Liver (tissue), 8 donors: ENCODE measurements at regions not wholly inside any gene's neighbourhood (a gene's known extent, or its start where the extent isn't known, plus 50 kb on each side); places are given as distances from the start of the nearest gene placed in this dataset.

Experiments
- DNase-seq: peaks from one replicate; pipeline ENCODE4 v3.0.0-alpha.2; 2017; ENCODE audit warnings: low spot score
- H3K27ac ChIP-seq, 2 donors: one replicate each; pipeline ENCODE4 v1.7.0; 2013; ENCODE audit warnings: inconsistent platforms in 2 of 2, low read length in 2 of 2, control low read depth in 1 of 2, low read depth in 1 of 2, mild to moderate bottlenecking in 1 of 2
- H3K27me3 ChIP-seq, 4 donors: one replicate each; pipeline versions ENCODE4 v1.6.1 to v1.7.0; 2013; ENCODE audit warnings: low read length in 3 of 4, inconsistent platforms in 1 of 4, mild to moderate bottlenecking in 1 of 4, moderate library complexity in 1 of 4; ENCODE audit not compliant: control insufficient read depth in 4 of 4, insufficient read depth in 4 of 4
- H3K36me3 ChIP-seq, 4 donors: one replicate each; pipeline versions ENCODE4 v1.6.1 to v1.7.0; 2013; ENCODE audit warnings: low read length in 3 of 4, mild to moderate bottlenecking in 3 of 4, low read depth in 1 of 4, moderate library complexity in 1 of 4; ENCODE audit not compliant: control insufficient read depth in 4 of 4, insufficient read depth in 3 of 4
- H3K4me1 ChIP-seq, 4 donors: one replicate each; pipeline versions ENCODE4 v1.6.1 to v1.7.0; 2013; ENCODE audit warnings: low read length in 3 of 4, mild to moderate bottlenecking in 3 of 4, moderate library complexity in 1 of 4; ENCODE audit not compliant: control insufficient read depth in 4 of 4, insufficient read depth in 4 of 4
- H3K4me3 ChIP-seq, 3 donors: one replicate each; pipeline versions ENCODE4 v1.6.1 to v1.7.0; 2013; ENCODE audit warnings: low read length in 3 of 3, control low read depth in 1 of 3, low read depth in 1 of 3, mild to moderate bottlenecking in 1 of 3
- H3K9ac ChIP-seq, 2 donors: one replicate each; pipeline ENCODE4 v1.7.0; 2013; ENCODE audit warnings: low read length in 2 of 2, mild to moderate bottlenecking in 2 of 2, moderate library complexity in 2 of 2, control low read depth in 1 of 2, low read depth in 1 of 2
- H3K9me3 ChIP-seq, 4 donors: one replicate each; pipeline versions ENCODE4 v1.6.1 to v1.7.0; 2013; ENCODE audit warnings: low read length in 3 of 4; ENCODE audit not compliant: control insufficient read depth in 4 of 4
- EGR1 ChIP-seq, 2 donors: IDR thresholded peaks; 2 replicates each; pipeline ENCODE4 v1.6.1; 2016 to 2018; ENCODE audit warnings: antibody characterized with exemption in 2 of 2, low read depth in 2 of 2
- FOXA1 ChIP-seq: IDR thresholded peaks from 2 replicates; pipeline ENCODE4 v1.6.1; 2016; ENCODE audit warnings: antibody characterized with exemption
- FOXA2 ChIP-seq: IDR thresholded peaks from 2 replicates; pipeline ENCODE4 v1.6.1; 2016; ENCODE audit warnings: antibody characterized with exemption
- GABPA ChIP-seq, 2 donors: IDR thresholded peaks in 1 of 2; conservative IDR thresholded peaks in 1 of 2; 2 replicates each; pipeline ENCODE4 v1.6.1; 2016; ENCODE audit warnings: antibody characterized with exemption in 2 of 2, mild to moderate bottlenecking in 1 of 2, moderate library complexity in 1 of 2
- HNF4A ChIP-seq, 2 donors: conservative IDR thresholded peaks; 2 replicates each; pipeline ENCODE4 v1.6.1; 2016; ENCODE audit warnings: antibody characterized with exemption in 2 of 2, mild to moderate bottlenecking in 2 of 2
- HNF4G ChIP-seq: IDR thresholded peaks from 2 replicates; pipeline ENCODE4 v1.6.1; 2016; ENCODE audit warnings: antibody characterized with exemption
- JUND ChIP-seq, 2 donors: IDR thresholded peaks; 2 replicates each; pipeline ENCODE4 v1.6.1; 2016; ENCODE audit warnings: antibody characterized with exemption in 2 of 2
- MAX ChIP-seq: IDR thresholded peaks from 2 replicates; pipeline ENCODE4 v1.6.1; 2016; ENCODE audit warnings: antibody characterized with exemption
- NR2F2 ChIP-seq: IDR thresholded peaks from 2 replicates; pipeline ENCODE4 v1.6.1; 2016; ENCODE audit warnings: antibody characterized with exemption
- RAD21 ChIP-seq, 2 donors: IDR thresholded peaks; 2 replicates each; pipeline ENCODE4 v1.6.1; 2016; ENCODE audit warnings: antibody characterized with exemption in 2 of 2, mild to moderate bottlenecking in 2 of 2
- REST ChIP-seq: IDR thresholded peaks from 2 replicates; pipeline ENCODE4 v1.6.1; 2016; ENCODE audit warnings: antibody characterized with exemption, mild to moderate bottlenecking
- RXRA ChIP-seq, 2 donors: IDR thresholded peaks; 2 replicates each; pipeline ENCODE4 v1.6.1; 2017 to 2018; ENCODE audit warnings: antibody characterized with exemption in 2 of 2, mild to moderate bottlenecking in 1 of 2
- SP1 ChIP-seq: IDR thresholded peaks from 2 replicates; pipeline ENCODE4 v1.6.1; 2018; ENCODE audit warnings: antibody characterized with exemption, mild to moderate bottlenecking
- TAF1 ChIP-seq: conservative IDR thresholded peaks from 2 replicates; pipeline ENCODE4 v1.6.1; 2016; ENCODE audit warnings: antibody characterized with exemption, mild to moderate bottlenecking
- YY1 ChIP-seq: IDR thresholded peaks from 2 replicates; pipeline ENCODE4 v1.6.1; 2016; ENCODE audit warnings: antibody characterized with exemption, mild to moderate bottlenecking
- ZBTB33 ChIP-seq: IDR thresholded peaks from 2 replicates; pipeline ENCODE4 v1.6.1; 2016; ENCODE audit warnings: antibody characterized with exemption
- WGBS: extraction: QIAGEN DNeasy Blood & Tissue Kit; methylation state at CpG from one replicate; pipeline ENCODE4 v1.1.7; 2013; 5-methylcytosine and 5-hydroxymethylcytosine counted together
- TF ChIP-seq, protein P1 (sequence below): IDR thresholded peaks from 2 replicates; pipeline ENCODE4 v1.6.1; 2016; ENCODE audit warnings: antibody characterized with exemption
- TF ChIP-seq, protein P2 (sequence below): fragments of 150-350 bp; IDR thresholded peaks from 2 replicates; pipeline ENCODE4 v1.5.1; 2017; ENCODE audit warnings: improper control_type of control experiment, low read depth, low read length; ENCODE audit not compliant: missing input control
- donor health status: healthy.
- donor health status: healthy.
- donor health status: healthy.
- donor health status: healthy.
- donor health status: healthy.

DNA sequence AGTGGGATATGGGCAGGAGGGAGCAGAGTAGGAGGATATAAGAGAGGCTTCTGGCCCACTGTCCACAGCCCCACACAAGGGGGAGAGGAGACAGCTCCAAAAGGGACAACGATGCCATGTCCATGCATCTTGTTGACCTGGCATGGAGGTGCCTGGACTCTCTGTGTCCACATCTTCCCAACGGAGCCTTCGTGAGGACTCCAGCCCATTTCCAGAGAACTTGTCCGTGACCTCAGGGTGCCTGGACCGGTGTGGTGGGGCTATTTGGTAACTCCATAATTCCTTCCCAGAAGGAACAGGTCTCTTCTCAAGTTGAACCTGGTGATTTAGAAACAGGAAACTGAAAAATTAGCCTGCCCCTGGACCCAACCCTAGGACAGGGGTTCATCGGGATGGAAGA lies 133.9 kb downstream of the CYP26B1 start:
- Histone ChIP-seq H3K4me3 (no peak overlapping the region), H3K4me1 (no peaks in the 10 kb centered on the region), H3K27ac (no peak overlapping the region), H3K9me3 (no peaks in the 10 kb centered on the region), H3K27me3 (no peaks in the 10 kb centered on the region), H3K36me3 (no peaks in the 10 kb centered on the region), H3K9ac (no peak overlapping the region)
- 90% methylated on average over 6 of the region's 6 CpGs for WGBS
- TF ChIP-seq SP1 (no peak), NR2F2 (no peak), TAF1 (no peak), JUND (IDR thresholded peaks at IDR 0.05) (no peak)
- no peak for DNase-seq

GRCh38 chr2:72012886-72013574 lies 134.6 kb downstream of the CYP26B1 start:
- Histone ChIP-seq H3K27me3 (no peaks in the 10 kb centered on the region), H3K36me3 (no peaks in the 10 kb centered on the region), H3K9ac (no peak overlapping the region), H3K9me3 (no peaks in the 10 kb centered on the region), H3K27ac (no peak overlapping the region), H3K4me3 (no peak overlapping the region), H3K4me1 (no peaks in the 10 kb centered on the region)
- DNase-seq = peak; percentile 20
- WGBS = 81% methylated on average over 9 of the region's 9 CpGs
- TF ChIP-seq EGR1 (IDR thresholded peaks at IDR 0.05; ENCODE audit: low read depth in 2 of 2) (no peak), HNF4G (no peak), TAF1 (no peak), HNF4A (conservative IDR thresholded peaks at IDR 0.05) (no peak), FOXA1 (no peak), YY1 (no peak), REST (no peak), MAX (no peak)
- TF ChIP-seq, protein P1, sequence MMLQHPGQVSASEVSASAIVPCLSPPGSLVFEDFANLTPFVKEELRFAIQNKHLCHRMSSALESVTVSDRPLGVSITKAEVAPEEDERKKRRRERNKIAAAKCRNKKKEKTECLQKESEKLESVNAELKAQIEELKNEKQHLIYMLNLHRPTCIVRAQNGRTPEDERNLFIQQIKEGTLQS = no peak

- H3K4me1 ChIP-seq = no peaks in the 10 kb centered on the region
- H3K27me3 ChIP-seq = no peaks in the 10 kb centered on the region
- 72% methylated on average over 6 of the region's 6 CpGs for WGBS
- no peak overlapping the region for H3K4me3 ChIP-seq
- peak; percentile 6 for DNase-seq
- H3K9ac ChIP-seq = no peak overlapping the region
- H3K27ac ChIP-seq = no peak overlapping the region
- H3K9me3 ChIP-seq = no peaks in the 10 kb centered on the region
- no peaks in the 10 kb centered on the region for H3K36me3 ChIP-seq
- TF ChIP-seq FOXA2 (no peak), JUND (IDR thresholded peaks at IDR 0.05) (no peak), RAD21 (IDR thresholded peaks at IDR 0.05) (no peak), GABPA (IDR thresholded peaks at IDR 0.05 in 1 of 2, conservative IDR thresholded peaks at IDR 0.05 in 1 of 2) (no peak), SP1 (no peak), HNF4A (conservative IDR thresholded peaks at IDR 0.05) (no peak), EGR1 (IDR thresholded peaks at IDR 0.05; ENCODE audit: low read depth in 2 of 2) (no peak), HNF4G (no peak), ZBTB33 (no peak), RXRA (IDR thresholded peaks at IDR 0.05) (no peak), TAF1 (no peak), NR2F2 (no peak), MAX (no peak)
- TF ChIP-seq, protein P2, sequence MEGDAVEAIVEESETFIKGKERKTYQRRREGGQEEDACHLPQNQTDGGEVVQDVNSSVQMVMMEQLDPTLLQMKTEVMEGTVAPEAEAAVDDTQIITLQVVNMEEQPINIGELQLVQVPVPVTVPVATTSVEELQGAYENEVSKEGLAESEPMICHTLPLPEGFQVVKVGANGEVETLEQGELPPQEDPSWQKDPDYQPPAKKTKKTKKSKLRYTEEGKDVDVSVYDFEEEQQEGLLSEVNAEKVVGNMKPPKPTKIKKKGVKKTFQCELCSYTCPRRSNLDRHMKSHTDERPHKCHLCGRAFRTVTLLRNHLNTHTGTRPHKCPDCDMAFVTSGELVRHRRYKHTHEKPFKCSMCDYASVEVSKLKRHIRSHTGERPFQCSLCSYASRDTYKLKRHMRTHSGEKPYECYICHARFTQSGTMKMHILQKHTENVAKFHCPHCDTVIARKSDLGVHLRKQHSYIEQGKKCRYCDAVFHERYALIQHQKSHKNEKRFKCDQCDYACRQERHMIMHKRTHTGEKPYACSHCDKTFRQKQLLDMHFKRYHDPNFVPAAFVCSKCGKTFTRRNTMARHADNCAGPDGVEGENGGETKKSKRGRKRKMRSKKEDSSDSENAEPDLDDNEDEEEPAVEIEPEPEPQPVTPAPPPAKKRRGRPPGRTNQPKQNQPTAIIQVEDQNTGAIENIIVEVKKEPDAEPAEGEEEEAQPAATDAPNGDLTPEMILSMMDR = no peak
- TF ChIP-seq, protein P1 = no peak
Observed at GRCh38 chr2:72011791-72012190, 135.9 kb downstream of the CYP26B1 start.
